ENCODE measurements at regions not wholly inside any gene's neighbourhood (a gene's known extent, or its start where the extent isn't known, plus 50 kb on each side); places are given as distances from the start of the nearest gene placed in this dataset.

DNA sequence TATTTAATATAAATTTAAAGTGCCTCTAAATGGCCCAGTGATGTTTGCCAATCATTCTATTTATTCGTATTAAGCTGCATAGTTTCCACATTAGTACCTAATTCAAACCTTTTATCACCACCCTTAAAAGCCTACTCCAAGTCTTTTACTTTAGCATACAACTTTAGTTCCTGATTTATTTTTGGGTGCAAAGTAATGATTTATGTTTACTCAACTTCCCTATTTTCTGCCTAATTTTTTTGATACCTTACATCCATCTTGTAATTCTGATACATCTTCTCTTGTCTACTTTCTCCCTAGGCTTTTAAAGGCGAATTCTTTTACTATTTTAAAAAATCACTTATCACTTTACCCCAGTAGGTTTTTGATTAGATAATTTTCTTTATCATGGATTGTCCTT, 2651.1 kb upstream of the PCDH20 start:
- TF ChIP-seq, protein P1, sequence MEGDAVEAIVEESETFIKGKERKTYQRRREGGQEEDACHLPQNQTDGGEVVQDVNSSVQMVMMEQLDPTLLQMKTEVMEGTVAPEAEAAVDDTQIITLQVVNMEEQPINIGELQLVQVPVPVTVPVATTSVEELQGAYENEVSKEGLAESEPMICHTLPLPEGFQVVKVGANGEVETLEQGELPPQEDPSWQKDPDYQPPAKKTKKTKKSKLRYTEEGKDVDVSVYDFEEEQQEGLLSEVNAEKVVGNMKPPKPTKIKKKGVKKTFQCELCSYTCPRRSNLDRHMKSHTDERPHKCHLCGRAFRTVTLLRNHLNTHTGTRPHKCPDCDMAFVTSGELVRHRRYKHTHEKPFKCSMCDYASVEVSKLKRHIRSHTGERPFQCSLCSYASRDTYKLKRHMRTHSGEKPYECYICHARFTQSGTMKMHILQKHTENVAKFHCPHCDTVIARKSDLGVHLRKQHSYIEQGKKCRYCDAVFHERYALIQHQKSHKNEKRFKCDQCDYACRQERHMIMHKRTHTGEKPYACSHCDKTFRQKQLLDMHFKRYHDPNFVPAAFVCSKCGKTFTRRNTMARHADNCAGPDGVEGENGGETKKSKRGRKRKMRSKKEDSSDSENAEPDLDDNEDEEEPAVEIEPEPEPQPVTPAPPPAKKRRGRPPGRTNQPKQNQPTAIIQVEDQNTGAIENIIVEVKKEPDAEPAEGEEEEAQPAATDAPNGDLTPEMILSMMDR (IDR thresholded peaks at IDR 0.05) = no peak
- TF ChIP-seq POLR2A (IDR thresholded peaks at IDR 0.05) = no peak
